Bronchial epithelial cell (primary cell): ENCODE measurements at regions not wholly inside any gene's neighbourhood (a gene's known extent, or its start where the extent isn't known, plus 50 kb on each side); places are given as distances from the start of the nearest gene placed in this dataset.

ENCODE experiments used
- DNase-seq: peaks from one replicate; pipeline ENCODE4 v3.0.0-alpha.2; 2010; ENCODE audit warnings: low read depth
- FAIRE-seq: peaks from 2 replicates; lab custom pipeline; 2011; peaks lifted over from hg19 to GRCh38; lab: Jason Lieb, UNC
- H3K27me3 ChIP-seq: 2 replicates; pipeline ENCODE4 v1.5.1; 2011; ENCODE audit warnings: low read length; ENCODE audit not compliant: control insufficient read depth, insufficient read depth
- H3K36me3 ChIP-seq: 2 replicates; pipeline ENCODE4 v1.5.1; 2011; ENCODE audit warnings: low read length; ENCODE audit not compliant: control insufficient read depth, insufficient read depth
- H3K4me3 ChIP-seq: 2 replicates; pipeline ENCODE4 v1.5.1; 2011; ENCODE audit warnings: mild to moderate bottlenecking, low read depth, low read length, control low read depth
- CTCF ChIP-seq: IDR thresholded peaks from 2 replicates; pipeline ENCODE4 v1.5.1; 2011; ENCODE audit warnings: mild to moderate bottlenecking, moderate library complexity, low read length, control low read depth, inconsistent platforms; ENCODE audit not compliant: insufficient read depth, severe bottlenecking

GRCh38 chr3:132265488-132265887 lies 51.7 kb upstream of the ACP3 start:
- TF ChIP-seq CTCF: no peak
- Histone ChIP-seq H3K27me3 (no peaks in the 10 kb centered on the region), H3K36me3 (no peaks in the 10 kb centered on the region), H3K4me3 (no peak overlapping the region)
- FAIRE-seq (no peak), DNase-seq (no peak)

- Histone ChIP-seq H3K36me3 (no peaks in the 10 kb centered on the region), H3K27me3 (no peaks in the 10 kb centered on the region), H3K4me3 (no peak overlapping the region)
- TF ChIP-seq CTCF: no peak
- no peak for DNase-seq
- FAIRE-seq: no peak
Observed at GRCh38 chr3:132267391-132267993, 49.7 kb upstream of the ACP3 start.
